Fibroblast of the aortic adventitia (primary cell): ENCODE measurements at regions not wholly inside any gene's neighbourhood (a gene's known extent, or its start where the extent isn't known, plus 50 kb on each side); places are given as distances from the start of the nearest gene placed in this dataset.

Source experiments
- DNase-seq: peaks from one replicate; pipeline ENCODE4 v3.0.0-alpha.2; 2010; ENCODE audit warnings: low read depth
- H3K4me3 ChIP-seq: 2 replicates; pipeline ENCODE4 v1.5.1; 2011; ENCODE audit warnings: low read depth, mild to moderate bottlenecking, control low read depth, low read length, moderate library complexity
- CTCF ChIP-seq: IDR thresholded peaks from 2 replicates; pipeline ENCODE4 v1.5.1; 2011; ENCODE audit warnings: mild to moderate bottlenecking, low read length, control low read depth, inconsistent platforms; ENCODE audit not compliant: insufficient read depth

GRCh38 chr12:71349950-71350349 lies 89.6 kb upstream of the LGR5 start:
- H3K4me3 ChIP-seq = no peak overlapping the region
- TF ChIP-seq CTCF = no peak
- DNase-seq = no peak

DNA sequence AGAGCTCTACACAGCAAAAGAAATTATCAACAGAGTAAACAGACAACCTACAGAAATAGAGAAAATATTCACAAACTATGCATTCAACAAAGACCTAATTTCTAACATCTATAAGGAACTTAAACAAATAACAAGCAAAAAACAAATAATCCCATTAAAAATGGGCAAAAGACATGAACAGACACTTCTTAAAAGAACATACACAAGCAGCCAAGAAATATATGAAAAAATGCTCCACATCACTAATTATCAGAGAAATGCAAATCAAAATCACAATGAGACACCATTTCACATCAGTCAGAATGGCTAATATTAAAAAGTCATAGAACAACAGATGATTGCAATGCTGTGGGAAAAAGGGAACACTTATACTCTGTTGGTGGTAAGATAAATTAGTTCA lies 100.7 kb upstream of the LGR5 start:
- no peak overlapping the region for H3K4me3 ChIP-seq
- no peak for TF ChIP-seq CTCF
- no peak for DNase-seq

GRCh38 chr12:71335963-71336257 lies 103.7 kb upstream of the LGR5 start:
- H3K4me3 ChIP-seq = no peak overlapping the region
- no peak for DNase-seq
- no peak for TF ChIP-seq CTCF

DNA sequence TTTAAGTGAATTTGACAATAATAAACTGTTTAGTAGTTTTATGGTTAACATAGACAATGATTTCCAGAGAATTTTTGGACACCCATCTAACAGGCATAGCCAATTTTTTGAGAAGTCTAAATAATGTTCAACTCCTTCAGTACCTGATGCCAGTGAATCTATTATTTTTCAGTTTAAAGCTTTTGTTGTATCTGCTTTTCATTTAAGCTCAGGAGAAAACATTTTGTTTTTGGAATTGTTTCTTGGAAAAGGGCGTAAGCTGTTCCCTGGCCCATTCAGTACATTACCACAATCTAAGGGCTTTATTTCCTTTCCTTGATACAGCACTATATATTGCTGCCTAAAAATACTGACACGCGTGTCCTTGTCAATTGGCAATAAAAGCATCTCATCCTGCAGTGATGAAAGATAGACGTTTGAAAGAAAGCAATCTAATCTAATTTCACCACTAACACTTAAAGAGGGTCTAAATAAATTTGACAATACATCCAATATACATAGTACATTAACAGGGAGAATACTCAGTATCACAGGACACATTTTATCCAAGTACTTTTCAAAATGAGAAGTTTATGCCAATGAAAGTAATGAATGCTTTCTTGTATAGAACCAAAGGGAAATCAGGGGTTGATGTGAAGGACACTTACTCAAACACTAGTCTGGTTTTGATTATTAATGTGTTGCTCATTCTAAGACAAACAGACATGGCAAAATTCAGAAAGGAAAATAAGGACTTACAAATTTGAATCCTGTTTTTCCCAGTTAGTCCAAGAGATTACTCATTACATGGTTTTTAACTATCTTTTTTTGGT lies 104.2 kb upstream of the LGR5 start:
- DNase-seq = peak; percentile 61
- no peak for TF ChIP-seq CTCF
- H3K4me3 ChIP-seq = no peak overlapping the region

DNA sequence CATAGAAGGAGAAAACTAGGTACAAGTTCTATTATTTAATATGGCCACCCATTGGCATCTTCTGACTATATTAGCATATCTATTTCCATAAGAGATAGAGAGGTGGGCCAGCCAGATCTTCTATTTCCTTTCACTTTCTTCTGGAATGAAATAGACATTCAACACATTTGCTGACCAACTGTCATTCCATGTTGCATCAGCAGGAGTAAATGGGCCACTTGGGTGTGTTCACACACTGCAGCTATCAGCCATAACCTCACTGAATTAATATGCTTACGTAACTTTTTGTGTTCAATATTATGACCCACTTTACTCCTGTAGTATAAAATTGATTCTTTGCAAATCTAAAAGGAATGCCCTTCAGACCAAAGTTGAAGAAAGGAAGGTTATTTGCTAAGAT lies 106.2 kb upstream of the LGR5 start:
- no peak overlapping the region for H3K4me3 ChIP-seq
- no peak for TF ChIP-seq CTCF
- DNase-seq = no peak

- H3K4me3 ChIP-seq = no peak overlapping the region
- no peak for DNase-seq
- no peak for TF ChIP-seq CTCF
These were observed 109.6 kb upstream of the LGR5 start for GRCh38 chr12:71329956-71330355.

DNA sequence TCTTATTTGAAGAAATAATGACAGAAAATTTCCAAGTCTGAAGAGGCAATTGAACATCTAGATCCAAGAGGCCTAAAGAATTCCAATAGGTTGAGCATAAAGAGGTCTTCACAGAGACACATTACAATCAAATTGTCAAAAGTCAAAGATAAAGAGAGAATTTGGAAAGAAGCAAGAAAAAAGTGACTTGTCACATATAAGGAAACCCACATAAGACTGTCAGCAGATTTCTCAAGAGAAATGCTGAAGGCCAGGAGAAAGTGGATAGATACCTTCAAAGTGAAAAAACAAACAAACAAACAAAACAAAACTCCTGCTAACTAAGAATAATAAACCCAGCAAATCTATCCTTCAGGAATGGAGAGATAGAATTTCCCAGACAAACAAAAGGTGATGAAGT lies 118.1 kb upstream of the LGR5 start:
- TF ChIP-seq CTCF = no peak
- no peak for DNase-seq
- H3K4me3 ChIP-seq = no peak overlapping the region
